SK-N-SH (cell line): ENCODE measurements at regions not wholly inside any gene's neighbourhood (a gene's known extent, or its start where the extent isn't known, plus 50 kb on each side); places are given as distances from the start of the nearest gene placed in this dataset.

Experiments
- CTCF ChIA-PET: fragments of 300-600, 350-600 bp; formaldehyde crosslinking; extraction: SDS; loops from one replicate; lab custom pipeline; 2021; lab: Yijun Ruan, JAX
- POLR2A ChIA-PET: fragments of 350-600 bp; sonication (Branson Sonifier 250); formaldehyde crosslinking; extraction: SDS; loops from one replicate; lab custom pipeline; 2020; ENCODE audit warnings: antibody characterized with exemption, inconsistent platforms; lab: Yijun Ruan, JAX
- DNase-seq: peaks from one replicate; pipeline ENCODE4 v3.0.0; 2012
- H2AFZ ChIP-seq: fragments of 200-600 bp; sonication (generic); 2 replicates; pipeline ENCODE4 v1.8.1; 2016; ENCODE audit warnings: antibody characterized with exemption, mild to moderate bottlenecking, low read depth
- H3F3A ChIP-seq: fragments of 200-600 bp; sonication (generic); replicated peaks from 2 replicates; pipeline ENCODE3; 2016; ENCODE audit warnings: antibody characterized with exemption, mild to moderate bottlenecking; ENCODE audit not compliant: insufficient read depth
- H3K27ac ChIP-seq, 2 experiments: fragments of 200-500 bp in 1 of 2; fragments of 200-600 bp in 1 of 2; sonication (Bioruptor generic) in 1 of 2; sonication (generic), shearing (Covaris generic) in 1 of 2; 2 replicates each; pipeline versions ENCODE4 v1.5.1 to v1.6.1; 2014 to 2016; ENCODE audit warnings: low read depth in 2 of 2, inconsistent platforms in 1 of 2, low read length in 1 of 2, mild to moderate bottlenecking in 1 of 2, mixed read lengths in 1 of 2
- H3K27me3 ChIP-seq: fragments of 200-600 bp; sonication (generic), shearing (Covaris generic); 2 replicates; pipeline ENCODE4 v1.6.1; 2016; ENCODE audit warnings: mixed run types; ENCODE audit not compliant: insufficient read depth
- H3K36me3 ChIP-seq, 2 experiments: fragments of 200-500 bp in 1 of 2; fragments of 200-600 bp in 1 of 2; sonication (Bioruptor generic) in 1 of 2; sonication (generic) in 1 of 2; replicated peaks in 1 of 2; 2 replicates each; pipeline versions ENCODE3 to v1.5.1; 2014 to 2016; ENCODE audit warnings: low read length in 1 of 2, mild to moderate bottlenecking in 1 of 2; ENCODE audit not compliant: insufficient read depth in 2 of 2, control insufficient read depth in 1 of 2
- H3K4me1 ChIP-seq, 2 experiments: fragments of 200-500 bp in 1 of 2; fragments of 200-600 bp in 1 of 2; sonication (Bioruptor generic) in 1 of 2; sonication (generic), shearing (Covaris generic) in 1 of 2; 2 replicates each; pipeline versions ENCODE4 v1.5.1 to v1.6.1; 2014 to 2016; ENCODE audit warnings: low read depth in 1 of 2, low read length in 1 of 2, mixed run types in 1 of 2; ENCODE audit not compliant: insufficient read depth in 2 of 2, control insufficient read depth in 1 of 2
- H3K4me2 ChIP-seq: fragments of 200-600 bp; sonication (generic), shearing (Covaris generic); 2 replicates; pipeline ENCODE4 v1.6.1; 2017; ENCODE audit warnings: mixed run types
- H3K4me3 ChIP-seq, 2 experiments: fragments of 200-500 bp in 1 of 2; fragments of 200-600 bp in 1 of 2; sonication (Bioruptor generic) in 1 of 2; sonication (generic), shearing (Covaris generic) in 1 of 2; 2 replicates each; pipeline versions ENCODE4 v1.5.1 to v1.8.1; 2014 to 2016; ENCODE audit warnings: low read depth in 2 of 2, inconsistent platforms in 1 of 2, low read length in 1 of 2, mild to moderate bottlenecking in 1 of 2, mixed read lengths in 1 of 2, moderate library complexity in 1 of 2
- H3K79me2 ChIP-seq: fragments of 200-600 bp; sonication (generic); 2 replicates; pipeline ENCODE4 v1.8.1; 2017; ENCODE audit warnings: mild to moderate bottlenecking; ENCODE audit not compliant: insufficient read depth
- H3K9ac ChIP-seq: fragments of 200-600 bp; sonication (generic); 2 replicates; pipeline ENCODE4 v1.6.1; 2017; ENCODE audit warnings: mixed run types
- H3K9me2 ChIP-seq: fragments of 200-600 bp; sonication (generic); 2 replicates; pipeline ENCODE4 v1.6.1; 2017; ENCODE audit warnings: mixed run types
- H3K9me3 ChIP-seq: fragments of 200-600 bp; sonication (generic); 2 replicates; pipeline ENCODE4 v1.6.1; 2017; ENCODE audit warnings: mixed run types, mild to moderate bottlenecking, moderate library complexity
- H4K20me1 ChIP-seq: fragments of 200-600 bp; sonication (generic); 2 replicates; pipeline ENCODE4 v1.6.1; 2017; ENCODE audit warnings: mild to moderate bottlenecking, mixed run types; ENCODE audit not compliant: insufficient read depth
- CHD2 ChIP-seq: fragments of 150-350 bp; IDR thresholded peaks from 2 replicates; pipeline ENCODE4 v1.6.1; 2018; ENCODE audit warnings: low read length; ENCODE audit not compliant: partially characterized antibody
- ELF1 ChIP-seq: IDR thresholded peaks from 2 replicates; pipeline ENCODE4 v1.4.0; 2012
- EP300 ChIP-seq, 2 experiments: IDR thresholded peaks; 2 replicates each; pipeline versions ENCODE4 v1.4.0 to v1.6.1; 2012; ENCODE audit warnings: borderline replicate concordance in 1 of 2, low read depth in 1 of 2, low read length in 1 of 2
- EZH2phosphoT487 ChIP-seq: fragments of 200-600 bp; sonication (generic); IDR thresholded peaks from 2 replicates; pipeline ENCODE4 v1.6.1; 2017; ENCODE audit warnings: low read depth, mixed run types, mild to moderate bottlenecking, antibody characterized with exemption, moderate library complexity, borderline replicate concordance
- FOSL2 ChIP-seq: IDR thresholded peaks from 2 replicates; pipeline ENCODE4 v1.4.0; 2012; ENCODE audit warnings: low read depth, mild to moderate bottlenecking, moderate library complexity, borderline replicate concordance
- FOXM1 ChIP-seq: IDR thresholded peaks from 2 replicates; pipeline ENCODE4 v1.4.0; 2012; ENCODE audit warnings: low read depth, mild to moderate bottlenecking
- GABPA ChIP-seq: IDR thresholded peaks from 2 replicates; pipeline ENCODE4 v1.4.0; 2012; ENCODE audit warnings: low read depth, mild to moderate bottlenecking
- JUND ChIP-seq: IDR thresholded peaks from 2 replicates; pipeline ENCODE4 v1.4.0; 2012
- MAX ChIP-seq: IDR thresholded peaks from 2 replicates; pipeline ENCODE4 v1.4.0; 2012; ENCODE audit warnings: low read depth
- NFIC ChIP-seq: IDR thresholded peaks from 2 replicates; pipeline ENCODE4 v1.4.0; 2012; ENCODE audit warnings: borderline replicate concordance
- POLR2AphosphoS5 ChIP-seq: IDR thresholded peaks from 2 replicates; pipeline ENCODE4 v1.6.1; 2012; ENCODE audit warnings: low read depth, low read length
- REST ChIP-seq: IDR thresholded peaks from 2 replicates; pipeline ENCODE4 v1.6.1; 2012; ENCODE audit warnings: mild to moderate bottlenecking, low read depth, low read length, moderate library complexity
- RFX5 ChIP-seq: IDR thresholded peaks from 2 replicates; pipeline ENCODE4 v1.6.1; 2012; ENCODE audit warnings: mild to moderate bottlenecking, improper control_type of control experiment, low read length
- RXRA ChIP-seq: IDR thresholded peaks from 2 replicates; pipeline ENCODE4 v1.4.0; 2012; ENCODE audit warnings: low read depth, mild to moderate bottlenecking, borderline replicate concordance
- SIN3A ChIP-seq: IDR thresholded peaks from 2 replicates; pipeline ENCODE4 v1.6.1; 2012; ENCODE audit warnings: low read depth, mild to moderate bottlenecking, low read length, moderate library complexity, borderline replicate concordance
- TAF1 ChIP-seq: IDR thresholded peaks from 2 replicates; pipeline ENCODE4 v1.6.1; 2012; ENCODE audit warnings: low read depth, mild to moderate bottlenecking, low read length, moderate library complexity, borderline replicate concordance
- YY1 ChIP-seq: IDR thresholded peaks from 2 replicates; pipeline ENCODE4 v1.4.0; 2012; ENCODE audit warnings: low read depth, mild to moderate bottlenecking
- WGBS: methylation state at CpG from one replicate; pipeline ENCODE4 v1.1.6; 2017; ENCODE audit warnings: low lambda C conversion rate; 5-methylcytosine and 5-hydroxymethylcytosine counted together
- TF ChIP-seq, protein P1 (sequence below): IDR thresholded peaks from 2 replicates; pipeline ENCODE4 v1.4.0; 2012; ENCODE audit warnings: low read depth, borderline replicate concordance

- H3K4me2 ChIP-seq, result no peak overlapping the region
- 8% methylated on average over 7 of the region's 7 CpGs for WGBS
- H3K79me2 ChIP-seq, result no peaks in the 10 kb centered on the region
- ChIA-PET POLR2A (no interaction called here), CTCF (no interaction called here)
- H3K4me3 ChIP-seq, result no peak overlapping the region
- H3K9me3 ChIP-seq, result no peaks in the 10 kb centered on the region
- no peaks in the 10 kb centered on the region for H4K20me1 ChIP-seq
- TF ChIP-seq TAF1 (no peak), FOXM1 (no peak), SIN3A (no peak), FOSL2 (no peak), JUND (no peak), REST (no peak), POLR2AphosphoS5 (no peak), ELF1 (no peak), EZH2phosphoT487 (no peak), RXRA (no peak), CHD2 (no peak), YY1 (no peak), RFX5 (no peak), GABPA (no peak), MAX (no peak), EP300 (IDR thresholded peaks at IDR 0.05; ENCODE audit: borderline replicate concordance in 1 of 2, low read depth in 1 of 2, low read length in 1 of 2) (no peak), NFIC (no peak)
- TF ChIP-seq, protein P1, sequence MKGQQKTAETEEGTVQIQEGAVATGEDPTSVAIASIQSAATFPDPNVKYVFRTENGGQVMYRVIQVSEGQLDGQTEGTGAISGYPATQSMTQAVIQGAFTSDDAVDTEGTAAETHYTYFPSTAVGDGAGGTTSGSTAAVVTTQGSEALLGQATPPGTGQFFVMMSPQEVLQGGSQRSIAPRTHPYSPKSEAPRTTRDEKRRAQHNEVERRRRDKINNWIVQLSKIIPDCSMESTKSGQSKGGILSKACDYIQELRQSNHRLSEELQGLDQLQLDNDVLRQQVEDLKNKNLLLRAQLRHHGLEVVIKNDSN, result no peak
- H3K4me1 ChIP-seq, result no peaks in the 10 kb centered on the region
- no peak overlapping the region for H3K9ac ChIP-seq
- no peak for DNase-seq
- H3K27me3 ChIP-seq, result no peaks in the 10 kb centered on the region
- 0 out of 2 replicates have a peak, but pooled peaks cover 3% of the 10 kb centered on the region for H3K9me2 ChIP-seq
- H3F3A ChIP-seq, result no peaks in the 10 kb centered on the region
- no peak overlapping the region for H2AFZ ChIP-seq
- H3K27ac ChIP-seq, result no peak overlapping the region
- no peaks in the 10 kb centered on the region for H3K36me3 ChIP-seq
Measured at GRCh38 chr14:82239223-82239622, 705.6 kb upstream of the SEL1L start.
